ENCODE measurements at regions not wholly inside any gene's neighbourhood (a gene's known extent, or its start where the extent isn't known, plus 50 kb on each side); places are given as distances from the start of the nearest gene placed in this dataset.
"Not testable (repeated sequence)": the region's sequence is repeated elsewhere in the genome, so short reads cannot be mapped to it uniquely, and the experiment has no call there.

DNA sequence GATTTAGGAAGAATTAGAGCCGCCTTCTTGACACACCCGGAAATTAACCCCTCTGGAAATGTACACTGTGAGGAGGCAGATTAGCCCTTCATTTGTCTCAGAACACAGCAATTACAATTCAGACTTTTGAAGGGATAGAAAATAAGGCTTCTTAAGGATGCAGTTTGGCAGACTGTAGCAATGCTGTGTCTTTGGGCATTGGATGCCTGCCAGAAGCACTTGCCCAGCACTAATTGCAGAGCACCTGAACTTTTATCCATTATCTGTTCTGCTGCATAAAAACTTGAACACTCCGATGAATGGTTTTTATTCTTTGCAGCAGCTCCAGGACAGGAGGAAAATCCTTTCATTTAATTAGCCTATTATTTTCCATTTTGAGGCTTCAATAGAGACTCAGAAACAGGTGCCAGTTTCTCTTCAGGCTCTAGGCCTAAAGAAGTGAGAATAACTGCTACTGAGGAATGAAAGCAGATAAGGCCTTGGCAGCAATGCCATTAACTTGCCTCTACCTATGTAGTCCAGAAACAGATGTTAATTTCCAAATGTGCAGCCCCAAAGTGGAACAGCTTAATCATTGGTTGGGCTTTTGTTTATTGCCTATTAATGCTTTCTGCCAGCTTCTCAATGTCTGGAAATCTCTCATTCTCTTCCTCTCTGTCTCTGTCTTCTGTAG is 418.5 kb downstream of the NSUN3 start:
- DNase-seq, result no peak
- intact Hi-C loops (cut with DNase I), result no loop called here
- Histone ChIP-seq H3K27ac (no peak overlapping the region), H3K27me3 (ENCODE audit: insufficient read depth in 3 of 3, low read length in 2 of 3) (no peaks in the 10 kb centered on the region), H3K9me3 (peaks cover 5% of the 10 kb centered on the region), H3K36me3 (ENCODE audit: insufficient read depth in 1 of 2, low read depth in 1 of 2) (no peaks in the 10 kb centered on the region), H3K4me1 (no peaks in the 10 kb centered on the region), H3K4me3 (no peak overlapping the region)
- TF ChIP-seq, protein P1, sequence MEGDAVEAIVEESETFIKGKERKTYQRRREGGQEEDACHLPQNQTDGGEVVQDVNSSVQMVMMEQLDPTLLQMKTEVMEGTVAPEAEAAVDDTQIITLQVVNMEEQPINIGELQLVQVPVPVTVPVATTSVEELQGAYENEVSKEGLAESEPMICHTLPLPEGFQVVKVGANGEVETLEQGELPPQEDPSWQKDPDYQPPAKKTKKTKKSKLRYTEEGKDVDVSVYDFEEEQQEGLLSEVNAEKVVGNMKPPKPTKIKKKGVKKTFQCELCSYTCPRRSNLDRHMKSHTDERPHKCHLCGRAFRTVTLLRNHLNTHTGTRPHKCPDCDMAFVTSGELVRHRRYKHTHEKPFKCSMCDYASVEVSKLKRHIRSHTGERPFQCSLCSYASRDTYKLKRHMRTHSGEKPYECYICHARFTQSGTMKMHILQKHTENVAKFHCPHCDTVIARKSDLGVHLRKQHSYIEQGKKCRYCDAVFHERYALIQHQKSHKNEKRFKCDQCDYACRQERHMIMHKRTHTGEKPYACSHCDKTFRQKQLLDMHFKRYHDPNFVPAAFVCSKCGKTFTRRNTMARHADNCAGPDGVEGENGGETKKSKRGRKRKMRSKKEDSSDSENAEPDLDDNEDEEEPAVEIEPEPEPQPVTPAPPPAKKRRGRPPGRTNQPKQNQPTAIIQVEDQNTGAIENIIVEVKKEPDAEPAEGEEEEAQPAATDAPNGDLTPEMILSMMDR (IDR thresholded peaks at IDR 0.05), result no peak
- 61 to 71% (median 67%) methylated on average over 3 of the region's 3 CpGs for WGBS, 3 donors
- ATAC-seq, result no peak

DNA sequence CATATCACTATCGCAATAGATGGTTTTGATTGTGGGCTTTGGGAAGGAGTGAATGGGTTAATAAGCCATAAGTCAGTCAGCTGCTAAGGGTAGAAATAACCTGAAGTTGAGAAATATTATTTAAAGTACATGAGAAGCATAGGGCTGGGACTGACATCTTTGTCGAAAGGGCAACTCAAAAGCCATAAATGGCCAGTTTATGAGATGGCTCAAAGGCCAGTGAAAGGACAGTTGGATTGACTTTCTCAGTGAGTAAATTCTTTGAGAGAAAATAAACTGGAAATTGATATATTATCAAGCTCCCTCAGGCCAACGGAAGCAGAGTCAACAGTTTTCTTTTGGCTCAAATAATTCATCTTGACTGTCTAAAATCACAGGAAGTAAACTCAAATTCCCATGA is 419.8 kb downstream of the NSUN3 start:
- no peaks in the 10 kb centered on the region for H3K4me1 ChIP-seq
- no peaks in the 10 kb centered on the region for H3K36me3 ChIP-seq (ENCODE audit: insufficient read depth in 1 of 2, low read depth in 1 of 2)
- H3K27me3 ChIP-seq (ENCODE audit: insufficient read depth in 3 of 3, low read length in 2 of 3), result no peaks in the 10 kb centered on the region
- WGBS, 3 donors, result 39 to 44% (median 41%) methylated on average over 3 of the region's 3 CpGs
- H3K4me3 ChIP-seq, result no peak overlapping the region
- ATAC-seq (no peak), DNase-seq (no peak)
- intact Hi-C loops (cut with DNase I), result no loop called here
- TF ChIP-seq, protein P1 (IDR thresholded peaks at IDR 0.05), result no peak
- no peak overlapping the region for H3K27ac ChIP-seq
- no peaks in the 10 kb centered on the region for H3K9me3 ChIP-seq

DNA sequence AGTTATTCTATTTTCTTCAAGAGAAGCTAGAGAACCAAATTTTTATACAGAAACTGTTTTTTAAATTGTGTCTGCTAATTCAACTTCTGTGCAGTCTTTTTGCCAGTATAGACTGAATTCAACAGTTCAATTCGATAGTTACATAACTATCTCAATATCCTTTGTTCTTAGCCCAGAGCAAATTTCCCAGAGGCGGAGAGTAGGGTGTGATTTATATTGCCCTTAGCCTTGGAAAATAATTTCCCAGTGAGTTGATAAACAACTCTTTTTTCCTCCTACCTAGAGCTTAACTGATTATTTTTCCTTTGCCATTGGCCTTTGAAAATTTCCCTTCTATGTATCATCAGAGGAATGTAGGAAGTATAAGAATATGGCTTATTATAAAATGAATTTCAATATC is 420.5 kb downstream of the NSUN3 start:
- TF ChIP-seq, protein P1 (IDR thresholded peaks at IDR 0.05), result no peak
- Histone ChIP-seq H3K27ac (no peak overlapping the region), H3K36me3 (ENCODE audit: insufficient read depth in 1 of 2, low read depth in 1 of 2) (no peaks in the 10 kb centered on the region), H3K4me3 (no peak overlapping the region), H3K27me3 (ENCODE audit: insufficient read depth in 3 of 3, low read length in 2 of 3) (no peaks in the 10 kb centered on the region), H3K4me1 (no peaks in the 10 kb centered on the region), H3K9me3 (no peaks in the 10 kb centered on the region)
- no peak for DNase-seq
- no peak for ATAC-seq
- 63 to 68% (median 68%) methylated on average over 2 of the region's 2 CpGs for WGBS, 3 donors
- intact Hi-C loops (cut with DNase I), result no loop called here

DNA sequence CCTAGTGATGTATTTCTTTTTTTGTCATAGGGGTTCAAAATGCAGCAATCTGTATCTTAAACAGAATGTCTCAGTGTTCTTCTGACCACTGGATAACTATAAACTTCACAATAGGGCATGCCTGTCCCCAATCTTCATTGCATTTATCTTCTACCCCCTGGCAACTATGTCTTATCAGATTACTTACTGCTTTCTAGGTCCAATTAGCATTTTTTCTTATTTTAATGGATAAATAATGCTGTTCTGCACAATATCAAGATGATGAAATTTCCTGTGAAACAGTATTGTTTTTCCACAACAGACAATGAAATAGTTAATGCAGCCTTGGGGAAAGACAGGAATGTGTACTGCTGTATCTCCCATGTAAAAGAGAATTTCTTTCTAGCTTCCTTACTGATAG is 432.1 kb downstream of the NSUN3 start:
- no peak overlapping the region for H3K4me3 ChIP-seq
- no peaks in the 10 kb centered on the region for H3K4me1 ChIP-seq
- H3K27ac ChIP-seq, result no peak overlapping the region
- H3K36me3 ChIP-seq (ENCODE audit: insufficient read depth in 1 of 2, low read depth in 1 of 2), result no peaks in the 10 kb centered on the region
- TF ChIP-seq, protein P1 (IDR thresholded peaks at IDR 0.05), result no peak
- no peak for ATAC-seq
- no peaks in the 10 kb centered on the region for H3K27me3 ChIP-seq (ENCODE audit: insufficient read depth in 3 of 3, low read length in 2 of 3)
- DNase-seq, result no peak
- intact Hi-C loops (cut with DNase I), result no loop called here
- no peaks in the 10 kb centered on the region for H3K9me3 ChIP-seq

DNA sequence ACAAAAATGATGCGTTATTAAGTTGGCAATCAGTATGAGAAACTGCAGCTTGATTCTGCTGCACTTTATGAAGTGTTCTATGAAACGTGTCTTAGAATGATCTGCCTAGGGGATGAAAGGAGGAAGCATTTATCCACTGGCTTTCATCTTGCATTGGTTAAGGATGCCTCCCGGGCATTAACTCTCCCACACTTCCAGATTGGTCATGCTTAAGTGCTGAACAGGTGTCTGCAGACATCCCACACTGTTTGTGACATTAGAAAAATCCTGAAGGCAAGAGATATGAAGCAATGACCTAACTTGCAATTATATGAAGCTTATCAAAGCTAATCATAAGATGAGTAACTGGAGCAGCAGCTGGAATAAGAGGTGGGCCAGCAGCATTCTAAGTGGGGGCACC is 437.3 kb downstream of the NSUN3 start:
- TF ChIP-seq, protein P1 (IDR thresholded peaks at IDR 0.05), result no peak
- H3K27me3 ChIP-seq (ENCODE audit: insufficient read depth in 3 of 3, low read length in 2 of 3), result no peaks in the 10 kb centered on the region
- ATAC-seq (no peak), DNase-seq (no peak)
- intact Hi-C loops (cut with DNase I), result no loop called here
- no peak overlapping the region for H3K4me3 ChIP-seq
- WGBS, 3 donors, result 41 to 48% (median 48%) methylated on average over 3 of the region's 3 CpGs
- H3K9me3 ChIP-seq, result no peaks in the 10 kb centered on the region
- no peaks in the 10 kb centered on the region for H3K36me3 ChIP-seq (ENCODE audit: insufficient read depth in 1 of 2, low read depth in 1 of 2)
- H3K27ac ChIP-seq, result no peak overlapping the region
- no peaks in the 10 kb centered on the region for H3K4me1 ChIP-seq

GRCh38 chr3:94507354-94507753 is 444.5 kb downstream of the NSUN3 start:
- WGBS, 3 donors, result 95 to 97% (median 96%) methylated on average over 25 of the region's 25 CpGs
- H3K36me3 ChIP-seq (ENCODE audit: insufficient read depth in 1 of 2, low read depth in 1 of 2); DNase-seq; H3K27me3 ChIP-seq (ENCODE audit: insufficient read depth in 3 of 3, low read length in 2 of 3); intact Hi-C loops (cut with DNase I); H3K27ac ChIP-seq; H3K4me3 ChIP-seq; H3K9me3 ChIP-seq; H3K4me1 ChIP-seq; ATAC-seq: not testable (repeated sequence)
